Femur (tissue), 1 donor: ENCODE measurements at regions not wholly inside any gene's neighbourhood (a gene's known extent, or its start where the extent isn't known, plus 50 kb on each side); places are given as distances from the start of the nearest gene placed in this dataset.
"Not testable (repeated sequence)": the region's sequence is repeated elsewhere in the genome, so short reads cannot be mapped to it uniquely, and the experiment has no call there.

Source experiments
- DNase-seq: peaks from one replicate; pipeline ENCODE4 v3.0.0-alpha.2; 2017

GRCh38 chr4:3365326-3365725, 72.5 kb downstream of the RGS12 start:
- DNase-seq: peak; percentile 17

GRCh38 chr4:3365871-3366842, 73.3 kb downstream of the RGS12 start:
- DNase-seq: peak; percentile 12

GRCh38 chr4:3366893-3367775, 74.3 kb downstream of the RGS12 start:
- no peak for DNase-seq

- no peak for DNase-seq
Observed at GRCh38 chr4:3367866-3368265, 73.9 kb upstream of the HGFAC start.

GRCh38 chr4:3368334-3368733, 73.4 kb upstream of the HGFAC start:
- no peak for DNase-seq

- no peak for DNase-seq
Observed at GRCh38 chr4:3368841-3369760, 72.7 kb upstream of the HGFAC start.

- DNase-seq: peak; percentile 75
Observed at GRCh38 chr4:3369781-3370674, 71.7 kb upstream of the HGFAC start.

- DNase-seq: no peak
Observed at GRCh38 chr4:3371033-3372001, 70.5 kb upstream of the HGFAC start.

GRCh38 chr4:3372264-3372932, 69.4 kb upstream of the HGFAC start:
- no peak for DNase-seq

GRCh38 chr4:3372933-3373465, 68.8 kb upstream of the HGFAC start:
- DNase-seq: peak; percentile 69

GRCh38 chr4:3373468-3373867, 68.3 kb upstream of the HGFAC start:
- no peak for DNase-seq

- no peak for DNase-seq
Observed at GRCh38 chr4:3374011-3374645, 67.6 kb upstream of the HGFAC start.

GRCh38 chr4:3374667-3375066, 67.1 kb upstream of the HGFAC start:
- no peak for DNase-seq

- DNase-seq: no peak
Observed at GRCh38 chr4:3375688-3376087, 66.1 kb upstream of the HGFAC start.

GRCh38 chr4:3376266-3376665, 65.5 kb upstream of the HGFAC start:
- DNase-seq: no peak

- no peak for DNase-seq
Observed at GRCh38 chr4:3377557-3377956, 64.2 kb upstream of the HGFAC start.

GRCh38 chr4:3380336-3380735, 61.4 kb upstream of the HGFAC start:
- not testable (repeated sequence) for DNase-seq

GRCh38 chr4:3381208-3381607, 60.6 kb upstream of the HGFAC start:
- DNase-seq: not testable (repeated sequence)

GRCh38 chr4:3382251-3382650, 59.5 kb upstream of the HGFAC start:
- DNase-seq: no peak
